IPS-NIHi11 (cell line): ENCODE measurements at regions not wholly inside any gene's neighbourhood (a gene's known extent, or its start where the extent isn't known, plus 50 kb on each side); places are given as distances from the start of the nearest gene placed in this dataset.

Experiments
- DNase-seq: peaks from one replicate; pipeline ENCODE4 v3.0.0; 2012; ENCODE audit warnings: mixed read lengths, low spot score

- DNase-seq: no peak
These were observed 203.3 kb downstream of the COG6 start for GRCh38 chr13:39858794-39859193.

DNA sequence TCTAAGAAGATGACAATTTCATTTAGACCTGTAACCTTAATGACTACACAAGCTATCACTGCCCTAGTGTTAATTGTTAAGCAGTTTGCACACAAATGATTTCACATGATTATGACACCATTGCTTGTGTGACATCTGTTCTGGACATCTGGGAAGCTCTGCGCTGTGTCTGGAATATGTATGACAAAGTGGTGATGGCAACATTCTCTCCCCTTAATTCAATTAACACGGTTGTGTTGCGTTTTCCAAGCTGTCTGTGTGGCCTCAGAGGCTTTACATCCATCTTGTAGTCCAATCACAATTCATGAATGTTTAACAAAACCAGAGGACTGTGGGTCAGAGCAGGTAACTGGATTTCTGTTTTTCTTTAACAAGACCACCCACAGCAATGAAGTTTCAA lies 204.4 kb downstream of the COG6 start:
- no peak for DNase-seq

GRCh38 chr13:39862900-39863299 lies 207.4 kb downstream of the COG6 start:
- DNase-seq: no peak

DNA sequence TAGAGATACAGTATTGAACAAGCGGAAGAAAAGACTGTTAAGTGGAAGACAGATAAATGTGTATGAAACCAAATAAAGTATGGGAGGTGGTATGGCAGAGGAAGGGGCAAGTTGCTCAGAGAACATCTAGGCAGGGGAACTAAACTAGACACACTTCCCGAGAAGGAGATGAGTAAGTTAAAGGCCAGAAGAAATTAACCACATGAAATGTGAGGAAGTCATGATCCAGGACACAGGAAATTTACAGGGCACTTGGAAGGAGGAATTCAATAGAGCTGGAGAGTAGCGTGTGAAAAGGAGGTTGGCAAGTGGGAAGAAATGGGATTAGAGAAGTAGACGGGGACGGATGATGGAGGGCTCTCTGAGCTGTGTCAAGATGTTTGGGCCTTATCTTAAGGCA lies 208.8 kb downstream of the COG6 start:
- DNase-seq: no peak

DNA sequence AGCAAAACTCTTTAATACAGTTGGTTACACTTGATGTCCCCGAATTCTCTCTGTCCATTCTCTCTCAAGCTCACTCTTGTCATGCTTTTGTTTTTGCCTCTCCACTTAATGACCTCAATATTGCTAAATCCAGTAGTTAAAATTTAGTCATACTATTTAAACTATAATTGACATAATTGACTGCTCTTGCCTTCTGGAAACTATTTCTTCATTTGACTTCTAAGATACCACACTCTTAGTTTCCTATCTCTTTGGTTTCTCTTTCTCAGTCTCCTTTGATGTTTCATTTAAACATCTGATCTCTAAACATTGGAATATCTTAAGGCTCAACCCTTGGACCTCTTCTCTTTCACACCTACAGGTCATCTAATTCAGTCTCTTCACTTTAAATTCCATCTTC lies 211.3 kb downstream of the COG6 start:
- DNase-seq: no peak

DNA sequence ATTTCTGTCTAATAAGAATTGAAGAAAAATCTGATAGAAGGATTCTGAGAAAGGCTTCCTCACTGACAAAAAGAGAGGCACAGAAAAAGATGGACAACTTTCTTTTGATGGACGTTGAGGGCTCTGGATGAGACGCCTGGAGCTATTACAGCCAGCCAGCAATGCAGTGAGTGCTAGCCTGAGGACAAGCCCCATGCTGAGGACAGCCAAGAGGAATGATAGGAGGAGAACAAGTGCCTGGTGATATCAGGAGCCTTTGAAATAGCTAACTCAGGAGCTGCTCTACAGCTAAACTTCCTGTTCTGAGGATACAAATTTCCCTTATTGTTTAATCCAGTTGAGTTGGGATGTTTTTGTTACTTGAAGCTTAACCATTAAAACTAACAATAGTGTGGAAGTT lies 212.3 kb downstream of the COG6 start:
- no peak for DNase-seq

- DNase-seq: no peak
These were observed 214.8 kb downstream of the COG6 start for GRCh38 chr13:39870197-39870747.

DNA sequence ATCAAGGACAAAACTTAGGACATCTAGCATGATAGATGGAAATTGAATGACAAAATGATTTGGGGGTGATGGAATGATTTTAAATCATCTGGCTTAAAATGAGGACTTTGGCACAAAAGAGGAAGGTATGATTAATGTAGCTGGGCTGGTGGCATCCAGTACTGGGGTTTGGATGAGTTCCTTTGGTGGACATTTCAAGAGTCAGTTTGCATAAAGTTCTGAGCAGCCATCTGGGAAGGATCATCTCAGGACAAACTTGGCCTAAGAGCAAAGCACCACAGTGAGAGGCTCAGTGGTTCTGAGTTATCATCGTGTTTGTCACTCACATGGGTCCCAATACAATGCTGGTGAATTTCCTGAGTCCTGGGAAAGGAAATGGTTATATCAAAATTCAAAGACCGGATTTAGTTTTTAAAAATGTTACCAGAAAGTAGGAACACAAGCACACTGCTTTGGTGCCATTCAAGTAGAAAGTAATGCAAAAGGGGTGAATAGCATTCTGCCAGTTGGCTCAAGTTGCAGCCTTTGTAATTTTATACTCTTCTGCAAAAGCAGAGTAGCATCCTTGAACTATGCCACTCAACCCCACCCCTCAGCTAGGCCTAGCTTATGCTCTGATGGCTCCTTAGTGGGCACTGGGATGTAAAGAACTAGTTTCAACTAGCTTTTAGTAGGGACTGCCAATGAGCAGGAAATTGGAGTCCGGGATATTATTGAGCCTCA lies 219.0 kb downstream of the COG6 start:
- DNase-seq: peak; percentile 14

DNA sequence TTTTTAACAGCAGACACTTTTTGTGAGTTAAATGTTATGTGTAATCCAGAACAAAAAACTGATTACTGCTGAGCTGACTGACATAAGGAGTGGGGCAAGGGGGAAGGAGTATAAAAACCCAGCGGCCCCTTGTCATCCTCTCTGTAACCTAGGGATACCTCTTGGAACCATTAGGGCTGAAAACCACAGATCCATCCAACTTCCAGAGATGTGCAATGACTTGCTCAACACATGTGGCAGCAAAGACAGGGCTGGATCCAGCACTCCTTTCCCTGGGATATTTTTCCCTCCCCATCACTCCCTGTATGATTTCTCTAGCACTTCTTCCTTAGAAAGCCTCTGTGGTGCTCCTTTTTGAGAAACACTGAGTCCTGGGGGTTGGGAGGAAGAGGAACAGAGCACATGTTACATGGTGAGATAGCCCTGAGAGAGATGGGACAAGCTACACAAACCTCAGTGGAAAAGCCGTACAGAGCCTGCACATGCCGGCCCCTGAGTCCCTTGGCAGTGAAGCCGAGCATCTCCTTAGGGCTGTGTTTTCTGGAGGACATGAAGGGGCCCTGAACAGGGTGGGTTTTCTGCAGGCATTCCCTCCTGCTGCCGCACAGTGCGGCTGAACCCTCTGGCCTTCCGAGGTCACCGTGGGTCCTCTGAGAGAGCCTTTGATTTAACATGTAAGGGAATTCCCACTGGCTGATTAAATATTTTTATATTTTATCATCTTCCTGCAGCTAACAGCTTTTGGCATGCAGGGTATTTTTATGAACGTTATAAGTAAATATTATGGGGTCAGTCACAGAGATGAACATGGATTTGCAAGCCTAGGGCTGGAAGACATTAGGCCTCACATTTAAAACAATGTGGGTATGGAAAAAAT lies 219.9 kb downstream of the COG6 start:
- no peak for DNase-seq

GRCh38 chr13:39876258-39876657 lies 220.8 kb downstream of the COG6 start:
- DNase-seq: no peak

DNA sequence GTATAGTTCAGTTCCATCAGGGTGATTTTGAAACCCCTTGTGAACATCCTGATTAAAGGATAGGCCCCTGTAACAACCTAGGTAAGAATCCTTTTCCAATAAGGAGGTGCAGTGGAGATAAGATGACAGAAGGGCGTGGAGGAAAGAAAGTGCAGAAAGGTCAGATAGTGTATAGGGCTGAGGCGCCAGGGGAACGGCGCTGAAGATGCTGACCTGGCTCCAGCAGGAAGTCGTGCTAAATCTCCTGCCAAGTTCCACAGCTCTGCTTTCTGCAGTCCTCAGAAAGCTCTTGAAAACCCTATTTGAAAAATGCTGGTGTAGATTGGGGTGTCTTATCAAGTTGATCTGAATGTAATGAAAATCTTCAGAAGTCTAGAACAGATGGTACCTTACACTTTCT lies 221.7 kb downstream of the COG6 start:
- DNase-seq: no peak

DNA sequence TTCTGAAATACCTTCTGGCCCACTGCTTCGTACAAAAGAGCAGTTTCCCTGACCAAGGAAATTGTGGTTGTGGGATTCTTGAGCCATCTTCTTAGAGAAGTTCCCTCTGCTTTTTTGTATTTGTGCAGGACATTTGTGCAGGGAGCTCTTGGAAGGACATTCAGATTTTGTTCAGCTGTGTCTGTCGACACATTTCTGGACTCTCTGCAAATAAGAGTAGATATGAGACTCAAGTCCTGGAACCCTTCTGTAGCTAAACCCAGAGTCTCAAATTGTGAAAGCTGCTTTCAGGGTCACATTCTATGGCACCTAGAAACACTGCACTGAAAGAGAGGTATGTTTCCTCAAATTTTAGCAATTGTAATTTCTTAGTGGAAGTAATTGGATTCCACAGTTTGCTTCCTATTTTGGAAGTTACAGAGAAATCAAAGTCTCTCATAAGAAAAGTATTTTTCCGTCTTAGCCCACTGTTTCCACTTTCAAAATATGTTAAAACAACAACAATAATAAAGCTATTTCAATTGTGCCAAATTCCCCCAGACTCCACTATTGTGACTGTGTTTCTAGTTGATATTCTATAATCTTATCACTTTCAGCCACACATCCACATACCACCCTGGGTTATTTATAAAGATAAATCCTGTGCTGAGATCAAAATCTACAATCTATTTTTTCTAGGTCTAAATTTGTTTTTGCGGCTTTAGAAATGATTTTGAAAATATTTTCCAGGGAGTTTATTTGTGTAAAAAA lies 224.0 kb downstream of the COG6 start:
- DNase-seq: no peak

DNA sequence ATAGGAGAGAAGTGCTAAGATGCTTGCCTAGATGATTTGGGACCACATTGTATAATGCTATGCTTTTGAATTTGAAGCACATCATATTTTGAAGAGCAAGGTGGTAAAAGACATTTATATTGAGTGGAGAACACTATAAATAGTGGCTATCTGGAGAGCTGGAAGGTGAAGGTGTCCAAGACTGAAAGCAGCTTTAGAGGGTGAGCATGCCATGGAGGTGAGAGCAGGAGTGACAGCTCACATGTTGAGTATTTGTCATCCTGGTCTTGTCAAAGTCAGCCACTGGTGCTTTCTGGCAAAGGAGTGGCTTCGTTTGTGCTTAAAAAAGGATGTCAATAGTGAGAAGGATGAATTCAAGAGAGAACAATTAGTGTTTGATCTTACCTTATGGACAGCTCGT lies 225.9 kb downstream of the COG6 start:
- DNase-seq: no peak

DNA sequence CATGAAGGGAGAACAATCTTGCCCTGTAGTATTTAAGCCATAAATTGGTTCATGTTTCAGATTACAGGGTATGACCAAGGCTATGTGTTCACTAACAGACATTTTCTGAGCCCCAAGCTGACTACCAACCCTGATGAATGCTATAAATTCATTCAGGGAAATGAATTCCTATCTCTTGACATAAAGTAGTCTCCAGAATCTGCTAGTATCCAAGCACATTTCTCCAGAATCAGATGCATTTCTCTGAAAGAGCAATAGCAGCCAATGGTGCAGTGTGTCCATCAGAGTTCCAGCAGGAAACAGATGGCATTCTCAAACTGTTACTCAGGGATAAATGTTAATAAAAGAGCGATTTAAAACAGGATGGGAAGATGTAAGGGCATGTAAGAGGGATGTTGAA lies 226.4 kb downstream of the COG6 start:
- no peak for DNase-seq

GRCh38 chr13:39884166-39884565 lies 228.7 kb downstream of the COG6 start:
- DNase-seq: no peak

DNA sequence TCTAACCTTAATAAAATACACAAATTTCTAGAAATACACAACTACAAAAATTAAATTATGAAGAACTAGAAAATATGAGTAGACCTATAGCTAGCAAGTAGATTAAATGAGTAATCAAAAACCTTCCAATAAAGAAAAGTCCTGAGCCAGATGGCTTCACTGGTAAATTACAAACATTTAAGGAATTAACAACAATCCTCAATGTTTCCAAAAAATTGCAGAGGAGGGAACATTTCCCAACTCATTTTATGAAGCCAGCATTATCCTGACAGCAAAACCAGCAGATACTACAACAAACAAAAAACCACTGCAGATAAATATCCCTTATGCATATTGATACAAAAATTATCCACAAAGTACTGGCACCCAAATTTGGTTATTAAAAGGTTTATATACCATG lies 230.9 kb downstream of the COG6 start:
- DNase-seq: no peak

DNA sequence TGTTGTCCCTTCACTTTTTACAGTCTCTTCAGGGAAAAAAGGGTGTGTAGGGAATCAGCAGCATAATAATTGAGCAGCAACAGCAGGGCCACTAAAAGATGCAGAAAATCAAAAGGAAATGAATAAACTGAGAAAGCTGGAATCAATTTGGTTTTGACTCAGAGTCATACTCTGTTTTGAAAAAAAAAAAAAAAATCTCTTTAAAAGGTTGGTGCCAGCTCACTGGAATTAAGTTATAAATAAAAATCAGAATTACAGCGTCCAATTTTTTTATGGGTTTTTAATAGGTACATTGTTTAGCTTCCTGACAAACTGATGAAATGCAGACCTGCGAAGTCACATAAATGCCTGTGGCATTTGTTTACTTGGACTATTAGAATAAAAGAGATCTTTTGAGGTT lies 231.9 kb downstream of the COG6 start:
- no peak for DNase-seq

DNA sequence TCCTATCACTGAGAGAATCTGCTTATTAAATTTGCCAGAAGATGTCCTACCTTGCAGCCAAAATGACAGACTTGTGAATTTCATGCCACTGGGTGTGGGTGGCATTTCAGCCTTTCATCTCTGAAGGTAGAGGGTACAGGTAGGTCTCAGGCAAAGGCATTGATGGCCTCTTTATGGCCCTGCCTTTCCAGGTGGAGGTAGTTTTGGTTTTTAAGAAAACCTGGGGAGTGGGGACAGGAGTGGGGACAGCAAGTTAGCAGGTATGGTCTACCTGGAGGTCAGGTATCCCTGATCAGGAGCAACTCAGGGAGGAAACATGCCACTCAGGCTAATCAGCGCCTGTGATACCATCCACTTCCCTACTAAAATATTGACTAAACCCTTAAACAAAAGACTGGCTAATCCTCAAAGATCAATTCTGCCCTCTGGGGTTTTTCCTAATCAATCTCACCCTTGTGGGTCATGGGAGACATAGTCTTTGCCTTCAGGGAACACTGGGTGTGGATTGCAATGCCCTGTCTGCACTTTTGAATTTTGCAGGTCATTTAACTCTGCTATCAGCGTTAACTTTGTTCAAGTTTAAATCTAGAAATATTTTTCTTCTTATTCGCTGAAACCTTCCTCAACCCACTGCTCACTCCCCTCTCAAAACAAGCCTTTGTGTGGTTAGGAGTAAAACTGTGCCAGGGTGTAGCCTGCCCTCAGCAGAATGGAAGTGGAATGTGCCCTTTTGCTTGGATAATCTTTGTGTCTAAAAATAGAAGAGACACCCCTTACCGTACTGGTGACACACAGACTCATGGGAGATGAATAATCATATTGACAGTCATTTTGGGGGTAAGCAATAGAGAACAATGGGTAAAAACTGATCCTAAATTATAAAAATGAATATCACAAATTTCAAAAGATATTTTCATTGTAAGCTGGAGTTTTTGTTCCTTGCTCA lies 233.7 kb downstream of the COG6 start:
- DNase-seq: no peak

GRCh38 chr13:39890537-39890936 lies 235.1 kb downstream of the COG6 start:
- DNase-seq: no peak

GRCh38 chr13:39892721-39893685 lies 237.5 kb downstream of the COG6 start:
- DNase-seq: no peak
